ENCODE measurements at regions not wholly inside any gene's neighbourhood (a gene's known extent, or its start where the extent isn't known, plus 50 kb on each side); places are given as distances from the start of the nearest gene placed in this dataset.

DNA sequence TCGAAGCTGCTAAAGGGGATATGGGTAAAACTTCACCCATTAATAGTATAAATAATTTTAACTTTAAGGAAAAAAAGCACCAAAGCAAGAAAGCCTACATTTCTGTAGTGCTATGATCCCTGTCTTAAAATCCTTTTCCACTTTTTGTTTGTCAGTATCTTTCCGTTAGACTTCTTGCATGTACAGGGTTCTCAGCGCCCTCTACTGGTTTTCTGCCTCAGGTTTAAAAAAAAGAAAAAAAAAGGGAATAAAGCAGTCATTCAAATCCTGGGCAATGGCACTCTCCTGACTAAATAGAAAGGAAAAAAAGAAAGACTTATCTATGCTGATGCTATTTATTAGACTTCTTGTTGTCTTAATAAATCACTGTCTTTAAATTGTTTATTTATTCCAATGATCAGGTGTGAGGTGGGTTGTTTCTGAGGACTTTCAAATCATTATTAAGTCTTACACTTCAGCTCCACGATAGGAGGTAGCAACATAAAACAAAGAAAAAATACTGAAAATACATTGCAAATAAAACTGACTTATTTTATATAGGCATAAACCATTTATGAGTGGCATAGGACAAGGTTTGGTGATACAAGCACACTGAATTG is 475.4 kb upstream of the NR5A2 start:
- TF ChIP-seq CTCF (IDR thresholded peaks at IDR 0.05; ENCODE audit: insufficient read depth, low read length) (peak; percentile 22), POLR2AphosphoS5 (IDR thresholded peaks at IDR 0.05; ENCODE audit: low read depth) (no peak), REST (IDR thresholded peaks at IDR 0.05; ENCODE audit: insufficient replicate concordance, low read depth) (no peak), SPI1 (IDR thresholded peaks at IDR 0.05; ENCODE audit: borderline replicate concordance, low read depth) (no peak), GABPA (IDR thresholded peaks at IDR 0.05; ENCODE audit: low read depth) (no peak)

Data from HL-60 (cell line).